MM.1S (cell line): ENCODE measurements at regions not wholly inside any gene's neighbourhood (a gene's known extent, or its start where the extent isn't known, plus 50 kb on each side); places are given as distances from the start of the nearest gene placed in this dataset.

Source experiments
- CTCF ChIP-seq: fragments of 300-600 bp; sonication (generic); IDR thresholded peaks from 2 replicates; pipeline ENCODE4 v1.5.1; 2016; ENCODE audit warnings: antibody characterized with exemption, low read length, mixed read lengths
- EZH2 ChIP-seq: fragments of 300-600 bp; sonication (generic); optimal IDR thresholded peaks from 2 replicates; pipeline ENCODE3; 2017; ENCODE audit warnings: low read depth, mild to moderate bottlenecking, antibody characterized with exemption, low read length, mixed read lengths

DNA sequence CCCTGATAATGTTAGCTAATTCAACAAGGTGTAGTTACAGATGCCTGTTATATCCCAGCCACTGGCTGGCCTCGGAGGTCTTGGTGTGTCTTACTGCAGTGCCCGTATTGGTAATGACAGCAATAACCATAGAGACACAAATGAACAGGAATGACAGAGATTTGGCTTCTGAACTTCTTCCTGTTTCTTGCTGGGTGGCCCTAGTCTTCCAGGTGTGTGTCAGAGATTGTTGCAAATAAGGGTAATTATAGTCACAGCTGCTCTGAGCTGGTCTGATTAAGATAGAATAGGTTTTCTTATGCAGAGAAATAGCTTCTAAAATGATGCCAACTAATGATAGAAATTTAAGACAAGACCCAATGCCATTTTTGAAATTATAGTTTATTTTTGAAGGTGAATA, 64.1 kb upstream of the MAD2L1 start:
- TF ChIP-seq CTCF (no peak), EZH2 (no peak)
